ENCODE measurements at regions not wholly inside any gene's neighbourhood (a gene's known extent, or its start where the extent isn't known, plus 50 kb on each side); places are given as distances from the start of the nearest gene placed in this dataset.
A peak's percentile ranks its signal among the peaks of the same experiment; 100 is the strongest.

DNA sequence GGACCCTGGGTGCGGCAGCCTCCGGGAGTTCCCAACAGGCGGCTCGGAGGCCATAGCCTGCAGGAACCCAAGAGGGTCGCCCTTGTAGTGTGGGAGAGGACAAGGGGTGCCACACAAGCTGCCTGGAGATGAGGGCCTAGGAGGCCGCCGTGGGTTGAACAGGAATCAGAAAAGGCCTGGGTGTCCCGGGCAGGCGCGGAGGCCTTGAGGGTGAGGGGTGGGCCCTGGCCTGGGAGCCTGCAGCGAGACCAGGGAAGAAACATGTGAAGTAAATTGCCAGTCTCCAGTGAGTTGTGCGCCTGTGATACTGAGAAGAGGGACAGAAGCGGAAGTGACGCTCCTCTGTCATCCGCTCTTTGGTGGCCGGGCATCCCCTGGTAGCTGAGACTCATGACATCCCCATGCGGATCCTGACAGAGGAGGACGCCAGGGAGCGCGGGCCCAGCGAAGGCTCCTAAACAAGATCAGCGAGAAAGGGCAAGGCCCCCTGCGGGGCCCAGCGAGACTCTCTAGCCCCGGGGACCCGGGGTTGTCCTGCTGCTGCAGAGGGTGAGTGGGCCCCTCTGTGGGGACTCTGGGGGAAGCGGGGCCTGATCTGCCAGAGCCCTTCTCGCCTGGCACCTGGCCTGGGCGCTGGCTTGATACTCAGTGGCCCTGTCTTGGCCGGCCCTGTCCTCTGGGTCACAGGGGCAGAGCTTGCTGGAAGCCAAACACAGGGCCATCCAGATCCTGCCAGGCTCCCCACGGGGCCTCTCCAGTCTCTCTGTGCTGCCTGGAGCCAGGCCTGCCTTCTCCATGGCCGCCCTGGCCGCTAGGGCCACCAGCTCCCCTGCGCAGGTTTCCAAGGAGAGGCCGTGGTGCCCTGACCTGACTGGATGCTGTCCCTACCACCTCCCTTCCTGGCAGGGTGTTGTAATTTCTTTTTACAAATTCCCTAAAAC is 788.4 kb downstream of the TLE4 start:
- no peak for DNase-seq (ENCODE audit: low read depth)

DNA sequence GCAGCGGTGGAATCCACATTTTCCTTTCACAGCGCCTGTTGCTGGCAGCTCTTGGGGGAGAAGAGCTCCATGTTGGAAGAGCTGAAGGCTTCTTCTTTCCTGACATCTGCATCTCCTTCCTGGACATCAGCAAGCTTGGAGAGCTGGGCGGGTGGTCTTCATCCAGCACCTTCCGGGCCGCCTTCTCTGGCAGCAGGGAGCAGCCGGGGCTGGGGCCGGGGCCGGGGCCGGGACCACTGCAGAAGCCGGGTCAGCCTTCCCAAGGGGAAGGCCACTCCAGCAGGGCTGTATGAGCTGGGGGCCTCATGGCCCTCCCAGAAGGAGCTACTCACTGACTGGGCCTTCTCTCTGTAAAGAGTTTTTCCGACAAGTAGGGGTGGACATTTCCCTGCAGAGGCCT is 787.5 kb downstream of the TLE4 start:
- no peak for DNase-seq (ENCODE audit: low read depth)

DNA sequence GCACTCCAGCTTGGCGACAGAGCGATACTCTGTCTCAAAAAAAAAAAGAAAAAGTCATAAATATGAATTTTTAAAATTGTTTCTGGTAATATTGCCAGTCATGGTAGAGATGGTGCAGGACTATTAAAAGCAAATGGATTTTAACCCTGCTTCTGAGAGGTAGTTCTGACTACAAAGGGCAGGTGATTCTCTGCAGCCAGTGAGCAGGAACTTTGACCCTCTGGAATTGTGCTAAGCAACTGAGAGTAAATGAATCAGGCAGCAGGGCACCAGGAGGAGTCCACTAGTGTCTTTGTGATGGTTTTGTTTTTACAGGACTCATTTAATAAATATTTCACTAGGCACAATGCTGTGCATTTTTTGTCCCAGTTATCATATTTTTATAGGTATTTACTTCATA is 781.2 kb downstream of the TLE4 start:
- DNase-seq (ENCODE audit: low read depth) = no peak

DNA sequence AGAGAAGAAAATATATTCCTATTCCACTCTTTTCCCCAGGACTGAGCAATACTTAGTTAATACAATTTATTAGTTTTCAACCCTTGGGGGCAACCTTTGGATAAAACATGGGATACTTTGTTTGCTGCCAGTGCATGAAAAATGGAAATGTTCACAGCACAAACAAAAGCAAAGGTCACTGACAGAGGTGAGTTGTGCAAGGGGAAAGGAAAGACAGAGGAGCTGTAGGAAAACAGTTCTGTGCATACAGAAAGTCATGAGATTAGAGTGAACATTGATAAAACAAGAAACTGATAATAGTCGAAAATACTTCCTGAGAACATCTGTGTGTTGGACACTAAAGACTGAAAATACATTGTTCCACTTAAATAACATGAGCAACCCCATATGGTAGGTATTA is 779.8 kb downstream of the TLE4 start:
- DNase-seq (ENCODE audit: low read depth) = no peak

DNA sequence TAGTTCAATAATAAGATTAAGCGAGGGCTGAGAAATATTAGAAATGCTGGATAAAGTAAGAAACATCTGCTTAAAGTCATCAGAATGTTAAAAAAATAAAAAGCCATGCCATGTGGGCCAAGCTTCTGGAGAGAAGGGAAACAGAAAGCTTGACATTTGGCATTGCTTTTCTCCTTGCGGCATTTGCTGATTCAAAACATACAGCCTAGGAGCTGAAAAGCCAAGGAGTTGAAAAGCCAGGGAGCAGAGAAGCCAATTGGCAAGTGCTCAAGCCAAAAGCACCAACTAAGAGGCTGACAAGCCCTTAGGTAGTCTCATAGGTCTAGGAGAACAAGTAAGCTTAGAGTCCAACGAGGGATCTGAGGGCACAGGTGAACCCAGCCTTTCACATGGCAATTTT is 754.3 kb downstream of the TLE4 start:
- no peak for DNase-seq (ENCODE audit: low read depth)

DNA sequence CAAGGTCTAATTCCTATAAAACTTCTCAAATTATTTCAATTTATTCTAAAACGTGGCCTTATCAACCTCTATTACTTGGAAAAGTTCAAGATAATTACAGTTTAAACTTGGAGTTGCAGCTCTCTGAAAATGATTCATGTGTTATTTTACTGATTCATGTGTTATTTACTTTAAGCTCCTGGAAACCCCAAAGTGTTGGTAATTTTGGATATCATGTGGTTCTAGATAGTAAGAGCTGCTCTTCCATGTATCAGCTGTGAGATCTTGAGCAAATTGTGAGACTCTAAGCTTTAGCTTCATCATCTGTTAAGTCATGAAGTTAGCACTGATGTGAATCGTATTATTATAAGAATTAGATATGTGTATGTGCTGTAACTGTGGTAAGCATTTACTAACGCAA is 749.2 kb downstream of the TLE4 start:
- peak; percentile 15 for DNase-seq (ENCODE audit: low read depth)

DNA sequence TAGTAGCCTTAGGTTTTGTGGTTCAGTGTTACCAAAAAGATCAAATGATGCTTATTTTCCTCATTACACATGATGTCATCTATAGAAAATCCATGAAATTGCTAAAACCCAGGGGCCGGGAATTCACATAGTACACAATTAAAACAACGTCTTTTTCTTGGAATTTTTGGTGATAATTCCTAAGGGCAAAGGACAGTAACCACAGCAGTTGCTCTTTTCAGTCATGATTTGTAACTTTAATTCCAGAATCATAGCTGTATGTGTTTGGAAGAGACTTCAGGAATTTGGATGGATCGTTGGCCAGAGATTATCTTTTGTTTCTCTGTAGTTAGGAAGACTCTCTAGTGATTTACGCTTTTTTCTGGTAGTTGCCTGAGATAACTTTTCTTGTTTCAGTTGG is 748.7 kb downstream of the TLE4 start:
- no peak for DNase-seq (ENCODE audit: low read depth)

DNA sequence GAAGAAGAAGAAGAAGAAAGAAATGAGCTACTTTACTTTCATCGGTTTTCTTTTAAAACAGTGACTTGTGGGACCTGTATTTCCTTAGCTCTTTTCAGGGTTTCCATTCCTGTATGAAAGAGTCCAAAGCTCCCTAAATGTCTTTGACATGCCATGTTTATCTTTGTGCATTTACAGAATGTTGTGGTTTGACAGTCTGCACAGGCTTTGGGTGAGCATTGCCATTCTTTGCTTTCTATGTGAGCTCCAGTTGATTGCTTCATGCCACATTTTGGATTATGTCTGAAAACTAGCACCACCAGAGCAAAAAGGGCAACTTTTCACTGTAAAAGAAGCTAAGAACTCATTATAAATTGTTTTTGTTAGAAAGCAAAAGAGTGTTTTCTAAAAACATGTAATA is 733.4 kb downstream of the TLE4 start:
- no peak for DNase-seq (ENCODE audit: low read depth)

DNA sequence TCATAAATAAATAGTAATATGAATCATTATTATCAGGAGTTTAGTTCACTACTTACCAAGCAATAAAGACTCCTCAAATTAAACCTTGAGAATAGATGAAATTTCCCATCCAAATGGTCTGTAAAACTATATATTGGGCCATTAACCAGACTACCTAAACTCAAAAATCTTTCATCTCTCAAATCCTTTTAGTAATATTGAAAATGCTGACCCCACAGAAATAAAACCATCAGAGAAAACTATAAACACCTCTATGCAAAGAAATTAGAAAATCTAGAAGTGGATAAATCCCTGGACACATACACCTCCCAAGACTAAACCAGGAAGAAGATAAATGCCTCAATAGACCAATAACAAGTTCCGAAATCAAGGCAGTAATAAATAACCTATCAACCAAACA is 723.2 kb downstream of the TLE4 start:
- no peak for DNase-seq (ENCODE audit: low read depth)

DNA sequence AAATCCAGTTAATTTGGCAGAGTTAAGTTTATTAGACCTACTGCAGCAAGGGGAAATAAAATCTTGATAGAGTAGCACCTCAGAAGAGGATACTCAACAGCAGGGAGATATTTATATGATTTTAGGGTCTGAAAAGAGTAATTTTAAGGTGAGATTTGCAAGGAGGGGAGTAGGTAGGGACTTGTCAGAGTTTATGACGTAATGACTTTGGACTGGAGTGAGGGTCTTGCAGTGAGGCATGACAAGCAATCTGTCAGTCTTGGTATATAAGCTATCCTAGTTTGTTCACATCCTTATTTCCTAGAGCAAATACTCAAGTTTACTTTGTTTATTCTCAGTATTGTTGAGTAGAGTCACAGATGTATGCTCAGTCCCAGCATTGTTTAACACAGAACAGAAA is 722.6 kb downstream of the TLE4 start:
- no peak for DNase-seq (ENCODE audit: low read depth)

DNA sequence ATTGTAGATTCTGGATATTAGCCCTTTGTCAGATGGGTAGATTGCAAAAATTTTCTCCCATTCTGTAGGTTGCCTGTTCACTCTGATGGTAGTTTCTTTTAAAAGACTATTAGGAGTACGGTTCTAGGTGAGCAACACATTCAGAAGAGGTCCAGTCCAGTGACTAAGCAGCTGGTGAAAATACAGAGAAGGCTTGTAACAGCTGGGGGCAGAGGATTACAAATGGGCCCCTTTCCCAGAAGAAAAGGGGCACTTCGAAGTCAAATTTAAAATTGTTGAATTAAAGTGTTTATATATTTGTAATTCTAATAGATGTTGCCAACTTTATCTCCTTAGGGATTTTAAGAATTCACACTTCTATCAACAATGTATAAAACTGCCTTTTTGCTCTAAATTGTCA is 720.5 kb downstream of the TLE4 start:
- DNase-seq (ENCODE audit: low read depth) = no peak

DNA sequence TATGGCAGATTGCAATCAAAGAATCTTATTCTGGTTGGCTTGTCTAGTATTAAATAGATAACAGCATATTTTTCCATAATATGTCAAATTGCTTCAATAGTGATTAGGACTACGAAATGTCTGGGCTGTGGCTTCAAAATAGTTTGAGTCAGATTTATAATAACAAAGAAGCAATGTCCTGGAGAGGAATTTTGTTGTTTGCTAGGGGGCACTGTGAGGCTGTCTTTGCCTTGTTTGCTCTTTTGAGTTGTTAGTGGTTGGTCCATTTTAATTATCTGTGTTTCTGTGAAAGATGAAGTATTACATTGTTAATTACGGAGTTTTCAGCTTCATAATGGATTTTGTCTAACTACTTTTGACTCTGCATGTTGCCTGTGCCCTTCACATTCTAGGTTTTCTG is 713.6 kb downstream of the TLE4 start:
- DNase-seq (ENCODE audit: low read depth) = peak; percentile 20

DNA sequence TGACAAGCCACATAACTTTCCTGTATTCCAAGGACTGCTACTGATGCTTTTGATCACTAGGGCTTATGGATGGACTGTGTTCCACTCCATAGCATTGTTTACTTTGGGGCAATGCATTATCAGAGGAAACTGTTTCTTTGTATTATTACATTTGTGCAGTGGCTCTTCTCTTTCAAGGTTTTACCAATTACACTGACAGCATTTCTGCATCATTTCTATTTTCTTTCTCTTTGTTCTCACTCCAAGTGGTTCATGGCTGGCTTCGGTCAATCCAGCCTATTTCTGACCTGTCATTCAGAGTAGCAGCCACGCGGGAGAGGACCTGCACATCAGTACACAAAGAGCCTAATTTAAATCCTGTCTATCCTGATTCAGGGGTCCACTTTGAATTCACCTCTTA is 711.0 kb downstream of the TLE4 start:
- DNase-seq (ENCODE audit: low read depth) = no peak

DNA sequence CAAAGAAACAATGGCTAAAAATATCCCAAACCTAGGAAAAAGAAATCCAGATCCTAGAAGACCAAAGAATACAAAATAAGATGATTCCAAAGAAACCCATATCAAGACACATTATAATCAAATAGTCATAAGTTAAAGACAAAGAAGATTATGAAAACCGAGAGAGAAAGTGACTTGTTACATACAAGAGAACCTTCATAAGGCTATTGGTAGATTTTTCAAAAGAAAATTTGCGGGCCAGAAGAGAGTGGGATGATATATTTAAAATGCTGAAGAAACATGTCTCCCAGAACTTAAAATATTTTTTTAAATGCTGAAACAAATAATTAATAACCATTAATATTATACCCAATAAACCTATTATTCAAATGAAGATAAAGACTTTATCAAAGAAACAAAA is 687.3 kb downstream of the TLE4 start:
- no peak for DNase-seq (ENCODE audit: low read depth)

DNA sequence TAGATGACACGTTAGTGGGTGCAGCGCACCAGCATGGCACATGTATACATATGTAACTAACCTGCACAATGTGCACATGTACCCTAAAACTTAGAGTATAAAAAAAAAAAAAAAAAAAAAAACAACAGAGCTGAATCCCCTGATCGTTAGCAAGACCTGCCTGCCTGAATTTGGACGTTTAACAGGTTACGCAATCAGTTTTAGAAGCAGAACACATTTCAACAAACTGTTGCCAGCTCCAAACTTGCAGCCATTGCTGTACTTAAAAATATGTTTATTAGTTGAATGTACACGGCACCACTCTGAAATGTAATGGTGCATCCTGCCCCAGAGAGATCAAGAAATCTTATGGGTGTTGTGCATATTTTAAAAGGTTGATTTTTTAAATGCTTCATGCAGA is 680.0 kb downstream of the TLE4 start:
- no peak for DNase-seq (ENCODE audit: low read depth)

DNA sequence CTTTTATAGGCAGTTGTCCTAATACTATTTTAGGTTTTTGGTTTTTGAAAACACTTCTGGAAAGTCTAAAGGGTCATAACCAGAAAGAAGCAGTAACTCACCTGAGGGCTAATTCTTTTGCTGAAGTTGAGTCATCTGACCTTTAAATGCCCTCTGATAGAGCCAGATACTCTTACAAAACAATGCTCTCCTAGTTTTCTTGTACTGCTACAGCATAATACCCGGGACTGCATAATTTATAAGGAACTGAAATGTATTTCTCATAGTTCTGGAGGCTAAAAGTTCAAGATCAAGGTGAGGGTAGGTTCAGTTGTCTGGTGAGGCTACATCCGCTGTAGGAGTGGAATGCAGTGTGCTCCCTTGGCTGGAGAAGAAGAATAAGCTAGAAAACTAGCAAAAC is 670.3 kb downstream of the TLE4 start:
- no peak for DNase-seq (ENCODE audit: low read depth)

DNA sequence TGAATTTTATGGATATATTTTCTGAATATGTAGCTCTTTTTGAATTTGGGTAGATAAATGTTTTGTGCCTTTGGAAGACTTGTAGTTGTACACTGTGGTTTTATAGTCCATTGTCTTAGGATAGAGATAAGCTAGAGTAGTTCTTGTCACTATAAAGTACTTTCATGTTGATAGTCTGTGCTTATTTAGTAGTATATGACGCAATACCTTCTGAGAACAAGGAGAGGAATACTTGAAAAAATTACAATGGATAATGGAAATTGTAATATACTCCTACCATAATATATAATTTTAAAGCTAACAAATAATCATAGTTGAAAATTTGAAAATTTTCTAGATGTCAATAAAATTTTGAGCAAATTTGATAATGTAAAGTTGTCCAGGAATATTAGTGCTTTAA is 664.0 kb downstream of the TLE4 start:
- no peak for DNase-seq (ENCODE audit: low read depth)

DNA sequence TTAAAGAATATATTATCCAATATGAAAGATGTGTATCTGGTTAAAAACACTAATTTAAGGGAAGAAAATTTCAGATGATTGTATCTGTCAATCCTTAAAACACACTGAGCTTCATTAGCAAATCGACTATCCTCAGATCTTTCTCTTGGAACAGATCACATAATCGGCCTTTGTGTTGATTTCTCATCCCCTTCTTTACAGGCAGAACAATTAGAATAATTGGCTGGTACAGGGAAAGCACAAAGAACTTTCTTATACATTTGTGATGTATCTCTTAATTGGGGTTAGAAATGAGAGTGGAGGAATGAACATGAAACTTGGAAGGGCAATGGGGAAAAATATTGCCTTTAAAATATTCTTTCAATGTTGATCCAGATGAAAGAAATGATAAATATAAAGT is 662.1 kb downstream of the TLE4 start:
- DNase-seq (ENCODE audit: low read depth) = no peak

DNA sequence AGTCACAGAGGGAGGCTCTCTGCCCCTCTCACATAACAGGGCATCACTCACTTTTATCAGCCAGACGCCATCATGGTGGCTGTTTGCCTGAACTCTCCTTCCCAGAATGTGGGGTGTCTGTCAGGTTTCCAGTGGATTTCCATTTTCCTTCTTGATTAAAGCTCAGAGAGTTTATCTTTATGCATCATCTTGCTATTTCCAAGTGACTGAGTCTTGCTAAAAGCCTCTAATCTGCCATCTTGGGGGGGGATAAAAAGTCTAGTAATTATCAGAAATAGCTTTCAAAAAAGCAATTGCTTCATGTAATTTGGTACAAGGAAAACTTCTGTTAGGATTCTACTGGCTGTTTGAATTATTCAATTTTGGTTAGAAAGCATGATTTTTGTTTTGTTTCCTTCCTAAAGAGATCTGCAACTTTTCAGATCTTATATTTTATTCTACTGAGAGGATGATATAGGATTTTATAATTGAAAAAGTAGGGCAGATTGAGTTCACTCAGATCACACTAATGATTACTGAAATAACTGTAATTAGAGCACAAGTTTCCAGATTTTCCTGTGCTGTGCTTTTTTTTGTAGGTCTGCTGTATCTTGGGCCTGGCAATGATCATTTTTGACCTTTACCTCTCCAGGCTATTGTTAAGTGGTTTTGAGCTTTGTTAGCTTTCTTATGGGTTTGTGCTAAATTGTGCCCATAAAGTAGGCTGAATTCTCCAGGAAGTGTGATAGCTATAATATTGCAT is 661.5 kb downstream of the TLE4 start:
- DNase-seq (ENCODE audit: low read depth) = no peak

DNA sequence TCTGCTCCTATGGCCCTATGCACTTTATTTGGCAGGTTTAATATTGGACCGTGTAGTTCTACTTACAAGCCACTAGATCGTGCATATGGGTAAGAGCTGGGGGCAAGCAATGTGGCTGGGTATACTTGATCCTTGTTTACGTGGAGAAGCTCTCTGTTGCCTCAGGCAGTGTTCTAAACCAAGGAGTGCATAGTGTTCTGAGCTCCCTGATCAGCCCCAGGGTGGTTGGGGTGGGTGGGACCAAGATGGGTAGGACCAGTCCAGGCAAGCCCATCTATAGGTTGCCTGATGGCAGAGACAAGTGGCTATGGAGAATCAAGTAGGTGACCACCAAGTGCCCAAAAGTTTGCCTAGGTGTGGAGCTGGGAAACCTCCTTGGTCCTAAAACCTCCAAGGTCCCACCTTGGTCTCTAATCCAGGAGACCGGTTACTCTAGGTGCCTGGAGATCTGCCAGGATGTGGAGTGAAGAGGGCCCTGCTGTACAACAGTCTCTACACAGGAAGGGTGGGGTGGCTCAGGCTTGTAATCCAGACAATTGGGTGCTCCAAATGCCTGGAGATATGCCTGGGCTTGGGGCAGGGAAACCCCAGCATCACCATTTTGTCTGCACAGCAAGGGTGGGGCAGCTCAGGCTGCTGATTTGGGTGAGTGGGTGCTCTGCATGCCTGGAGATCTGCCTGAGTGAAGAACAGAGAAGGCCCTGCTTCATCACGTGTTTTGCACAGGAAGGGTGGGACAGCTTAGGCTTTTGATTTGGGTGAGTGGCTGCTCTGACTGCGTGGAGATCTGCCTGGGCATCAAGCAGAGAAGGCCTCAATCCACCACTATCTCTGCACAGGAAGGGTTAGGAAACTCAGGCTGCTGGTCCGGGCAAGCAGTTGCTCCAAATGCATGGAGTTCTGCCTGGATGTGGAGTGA is 659.8 kb downstream of the TLE4 start:
- no peak for DNase-seq (ENCODE audit: low read depth)

DNA sequence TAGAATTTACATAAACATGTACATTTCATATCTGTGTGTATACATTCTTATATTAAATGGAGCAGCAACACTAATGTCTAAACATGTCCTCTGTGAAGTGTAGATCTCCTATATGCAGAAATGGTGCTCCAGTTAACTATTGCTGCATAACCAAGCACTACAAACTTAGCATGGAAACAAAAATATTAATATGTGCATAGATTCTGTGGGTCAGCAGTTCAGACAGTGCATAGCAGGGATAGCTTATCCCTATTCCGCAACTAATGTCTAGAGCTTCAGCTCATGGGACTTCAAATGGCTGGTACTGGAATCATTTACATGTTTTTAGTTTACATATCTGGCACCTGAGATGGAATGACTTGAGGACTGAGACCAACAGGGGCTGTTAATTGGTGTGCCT is 652.1 kb downstream of the TLE4 start:
- DNase-seq (ENCODE audit: low read depth) = no peak

DNA sequence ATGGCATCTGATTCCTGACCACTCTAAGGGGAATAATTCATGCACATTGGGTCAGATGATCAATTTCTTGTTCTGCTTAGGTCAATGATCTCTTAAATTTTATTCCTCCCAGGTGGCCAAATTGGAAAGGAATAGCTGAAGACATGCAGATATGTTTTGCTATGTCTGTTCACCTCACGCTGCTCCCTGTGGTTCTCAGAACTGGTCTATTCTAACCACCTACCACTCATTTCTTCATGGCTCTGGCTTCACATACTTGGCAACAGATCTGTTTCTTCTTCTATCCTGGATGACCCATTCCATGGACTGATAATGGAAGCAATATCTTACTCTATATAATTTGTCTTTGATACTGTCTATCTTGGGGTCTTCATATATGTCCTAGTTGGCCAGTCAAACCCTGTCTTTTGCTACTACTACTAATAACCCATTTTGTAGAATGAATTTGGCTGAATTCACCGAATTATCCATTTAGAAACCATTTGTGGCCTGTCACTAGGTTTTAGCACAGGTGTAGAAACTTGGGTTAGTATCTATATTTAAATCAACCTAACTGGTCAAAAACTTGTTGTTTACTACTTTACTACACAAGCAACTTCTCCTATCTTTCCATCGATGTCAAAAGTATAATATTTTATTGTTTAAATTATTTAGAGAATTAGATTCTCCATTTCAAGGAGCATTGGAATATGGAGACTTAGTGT is 650.9 kb downstream of the TLE4 start:
- no peak for DNase-seq (ENCODE audit: low read depth)
